ENCODE measurements at regions not wholly inside any gene's neighbourhood (a gene's known extent, or its start where the extent isn't known, plus 50 kb on each side); places are given as distances from the start of the nearest gene placed in this dataset.
"Not testable (repeated sequence)": the region's sequence is repeated elsewhere in the genome, so short reads cannot be mapped to it uniquely, and the experiment has no call there.

DNA sequence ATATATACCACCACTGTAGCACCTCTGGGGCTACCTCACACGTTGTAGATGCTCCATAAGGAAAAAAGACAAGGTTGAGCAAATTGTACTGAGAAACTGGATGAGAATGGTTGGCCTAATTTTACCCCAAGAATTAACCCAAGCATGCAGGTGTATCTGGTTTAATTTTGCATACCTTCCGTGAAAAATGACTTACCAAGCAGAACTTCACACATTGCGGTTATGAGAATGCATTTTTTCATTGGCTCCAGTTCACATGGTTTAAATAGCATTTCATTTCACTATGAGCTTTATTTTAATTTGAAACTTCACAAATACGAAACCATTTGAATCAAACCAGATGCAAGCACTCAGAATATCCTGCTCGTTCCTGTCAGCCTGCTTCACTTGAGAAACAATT lies 512.2 kb downstream of the LTN1 start:
- DNase-seq (ENCODE audit: extremely low read depth, low read depth), result no peak
- no peak overlapping the region for H3K4me3 ChIP-seq (replicated peaks; ENCODE audit: low read depth, low read length)
- TF ChIP-seq, protein P1, sequence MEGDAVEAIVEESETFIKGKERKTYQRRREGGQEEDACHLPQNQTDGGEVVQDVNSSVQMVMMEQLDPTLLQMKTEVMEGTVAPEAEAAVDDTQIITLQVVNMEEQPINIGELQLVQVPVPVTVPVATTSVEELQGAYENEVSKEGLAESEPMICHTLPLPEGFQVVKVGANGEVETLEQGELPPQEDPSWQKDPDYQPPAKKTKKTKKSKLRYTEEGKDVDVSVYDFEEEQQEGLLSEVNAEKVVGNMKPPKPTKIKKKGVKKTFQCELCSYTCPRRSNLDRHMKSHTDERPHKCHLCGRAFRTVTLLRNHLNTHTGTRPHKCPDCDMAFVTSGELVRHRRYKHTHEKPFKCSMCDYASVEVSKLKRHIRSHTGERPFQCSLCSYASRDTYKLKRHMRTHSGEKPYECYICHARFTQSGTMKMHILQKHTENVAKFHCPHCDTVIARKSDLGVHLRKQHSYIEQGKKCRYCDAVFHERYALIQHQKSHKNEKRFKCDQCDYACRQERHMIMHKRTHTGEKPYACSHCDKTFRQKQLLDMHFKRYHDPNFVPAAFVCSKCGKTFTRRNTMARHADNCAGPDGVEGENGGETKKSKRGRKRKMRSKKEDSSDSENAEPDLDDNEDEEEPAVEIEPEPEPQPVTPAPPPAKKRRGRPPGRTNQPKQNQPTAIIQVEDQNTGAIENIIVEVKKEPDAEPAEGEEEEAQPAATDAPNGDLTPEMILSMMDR (IDR thresholded peaks at IDR 0.05; ENCODE audit: low read depth, low read length, missing control alignments), result no peak

DNA sequence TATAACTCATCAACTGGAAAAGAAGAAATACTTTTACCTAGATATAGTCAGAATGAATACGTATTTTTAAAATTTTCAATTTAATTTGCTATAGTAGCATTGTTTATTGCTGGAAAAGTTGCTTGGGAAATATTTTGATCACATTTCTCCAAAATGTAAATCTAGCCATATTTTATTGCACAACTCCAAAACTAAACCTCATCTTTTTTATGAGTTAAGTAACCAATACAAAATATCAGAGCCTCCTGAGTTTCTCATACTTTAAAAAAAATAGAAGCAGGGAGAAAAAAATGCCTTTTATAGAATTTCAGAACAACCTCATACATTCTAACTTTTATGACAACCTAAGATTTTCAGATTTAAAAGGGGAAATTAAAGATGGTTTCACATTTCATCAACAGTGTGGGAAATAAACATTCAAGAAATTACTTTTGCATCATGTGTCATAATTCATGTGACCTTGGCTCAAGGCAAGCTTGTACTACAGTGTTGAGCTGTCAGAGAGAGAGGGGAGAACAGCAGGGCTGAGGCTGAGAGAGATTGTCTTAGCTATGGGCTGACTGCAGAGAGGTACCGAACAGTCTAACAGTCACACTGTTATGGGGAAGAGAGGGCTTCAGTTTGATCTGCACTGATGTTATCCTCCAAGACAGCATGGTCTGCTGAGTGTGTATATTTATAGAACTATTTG lies 519.0 kb downstream of the LTN1 start:
- DNase-seq (ENCODE audit: extremely low read depth, low read depth), result no peak

DNA sequence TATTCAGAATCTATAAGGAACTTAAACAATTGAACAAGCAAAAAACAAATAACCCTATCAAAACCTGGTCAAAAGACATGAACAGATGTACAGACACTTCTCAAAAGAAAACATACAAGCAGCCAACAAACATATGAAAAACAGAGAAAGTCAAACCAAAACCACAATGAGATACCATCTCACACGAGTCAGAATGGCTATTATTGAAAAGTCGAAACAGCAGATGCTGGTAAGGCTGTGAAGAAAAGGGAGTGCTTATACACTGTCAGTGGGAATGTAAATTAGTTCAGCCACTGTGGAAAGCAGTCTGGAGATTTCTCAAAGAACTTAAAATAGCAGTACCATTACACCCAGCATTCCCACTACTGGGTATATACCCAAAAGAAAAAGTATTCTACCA lies 520.1 kb downstream of the LTN1 start:
- H3K4me3 ChIP-seq (replicated peaks; ENCODE audit: low read depth, low read length); DNase-seq (ENCODE audit: extremely low read depth, low read depth): not testable (repeated sequence)

More for the DNA sequence above, 519.0 kb downstream of the LTN1 start:
- H3K4me3 ChIP-seq (replicated peaks; ENCODE audit: low read depth, low read length), result no peak overlapping the region
- TF ChIP-seq, protein P1 (IDR thresholded peaks at IDR 0.05; ENCODE audit: low read depth, low read length, missing control alignments), result no peak

DNA sequence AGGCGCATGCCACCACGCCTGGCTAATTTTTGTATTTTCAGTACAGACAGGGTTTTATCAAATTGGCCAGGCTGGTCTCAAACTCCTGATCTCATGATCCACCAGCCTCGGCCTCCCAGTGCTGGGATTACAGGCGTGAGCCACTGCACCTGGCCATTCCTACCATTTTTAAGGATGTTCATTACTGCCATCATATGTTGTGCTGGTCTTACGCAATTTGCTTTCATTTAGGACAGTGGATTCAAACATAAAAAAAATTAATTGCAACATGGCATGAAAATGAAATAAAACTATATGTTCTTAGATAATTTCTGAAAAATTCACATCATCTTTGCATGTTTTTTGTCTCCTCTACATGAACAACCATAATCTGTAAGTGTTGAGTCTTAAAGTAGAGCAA lies 527.7 kb downstream of the LTN1 start:
- no peak overlapping the region for H3K4me3 ChIP-seq (replicated peaks; ENCODE audit: low read depth, low read length)
- no peak for DNase-seq (ENCODE audit: extremely low read depth, low read depth)
- TF ChIP-seq, protein P1 (IDR thresholded peaks at IDR 0.05; ENCODE audit: low read depth, low read length, missing control alignments), result no peak

DNA sequence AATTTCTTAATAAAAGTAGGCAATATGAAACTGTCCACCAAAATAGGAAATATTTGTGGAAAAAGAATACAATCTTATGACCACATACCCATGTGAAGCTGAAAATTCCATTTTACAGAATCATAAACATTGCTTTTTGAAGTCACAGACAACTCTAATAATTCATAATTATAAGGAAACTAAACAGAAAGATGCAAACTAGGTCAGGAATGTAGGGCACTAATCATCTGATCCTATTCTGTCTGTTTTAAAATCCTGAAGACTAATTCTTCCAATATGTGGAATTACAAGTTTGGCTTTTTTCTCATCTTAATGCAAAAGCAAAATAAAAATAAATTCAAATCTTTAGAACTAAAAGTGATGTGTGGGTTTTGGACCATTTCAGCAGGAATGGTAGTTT lies 528.6 kb downstream of the LTN1 start:
- H3K4me3 ChIP-seq (replicated peaks; ENCODE audit: low read depth, low read length), result no peak overlapping the region
- TF ChIP-seq, protein P1 (IDR thresholded peaks at IDR 0.05; ENCODE audit: low read depth, low read length, missing control alignments), result no peak
- DNase-seq (ENCODE audit: extremely low read depth, low read depth), result no peak

DNA sequence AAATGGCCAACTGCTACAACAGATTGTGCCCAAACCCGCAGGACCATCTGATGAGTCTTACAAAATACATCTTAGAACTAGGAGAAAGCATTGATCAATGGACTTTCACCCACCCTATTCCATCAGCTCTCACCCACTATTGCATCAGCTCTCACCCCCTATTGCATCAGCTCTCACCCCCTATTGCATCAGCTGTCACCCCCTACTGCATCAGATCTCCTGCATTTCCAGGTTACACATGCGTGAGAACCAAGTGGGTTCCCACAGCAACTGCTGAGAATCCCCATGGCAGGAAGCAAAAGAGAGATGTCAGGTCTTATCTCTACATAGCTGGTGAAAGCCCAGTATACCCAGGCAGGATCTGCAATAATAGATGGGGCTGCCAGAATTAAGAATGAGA lies 533.5 kb downstream of the LTN1 start:
- H3K4me3 ChIP-seq (replicated peaks; ENCODE audit: low read depth, low read length), result no peak overlapping the region
- DNase-seq (ENCODE audit: extremely low read depth, low read depth), result no peak

DNA sequence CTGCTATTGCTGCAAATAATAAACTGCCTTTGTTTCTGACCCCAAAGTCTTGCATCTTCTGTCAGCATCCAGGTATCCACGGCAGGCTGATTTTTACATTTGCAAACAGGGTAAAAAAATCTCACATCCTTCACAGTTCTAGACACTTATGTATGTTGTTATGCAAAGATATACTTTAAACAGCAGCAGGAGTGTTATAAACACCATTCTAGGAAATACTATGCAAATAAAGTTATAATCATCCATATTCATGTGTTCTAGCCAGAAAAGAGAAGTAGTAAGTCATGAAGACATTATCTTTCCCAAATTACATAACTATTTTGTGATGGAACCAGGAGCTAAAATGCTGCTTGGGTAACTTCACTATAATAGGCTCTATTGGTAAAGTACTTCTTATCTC lies 534.2 kb downstream of the LTN1 start:
- no peak overlapping the region for H3K4me3 ChIP-seq (replicated peaks; ENCODE audit: low read depth, low read length)
- TF ChIP-seq, protein P1 (IDR thresholded peaks at IDR 0.05; ENCODE audit: low read depth, low read length, missing control alignments), result no peak
- no peak for DNase-seq (ENCODE audit: extremely low read depth, low read depth)

More for the DNA sequence above, 533.5 kb downstream of the LTN1 start:
- TF ChIP-seq, protein P1 (IDR thresholded peaks at IDR 0.05; ENCODE audit: low read depth, low read length, missing control alignments), result no peak

All from HFF-Myc (cell line).